Loucy (cell line): ENCODE measurements at regions not wholly inside any gene's neighbourhood (a gene's known extent, or its start where the extent isn't known, plus 50 kb on each side); places are given as distances from the start of the nearest gene placed in this dataset.

Experiments
- H2AFZ ChIP-seq: fragments of 200-600 bp; sonication (generic); 2 replicates; pipeline ENCODE4 v1.6.0; 2016; ENCODE audit warnings: antibody characterized with exemption, mild to moderate bottlenecking, low read length, moderate library complexity
- H3F3A ChIP-seq: fragments of 200-600 bp; 2 replicates; pipeline ENCODE4 v1.6.0; 2016; ENCODE audit warnings: antibody characterized with exemption, low read depth, mild to moderate bottlenecking
- H3K27me3 ChIP-seq: fragments of 200-600 bp; sonication (generic); 2 replicates; pipeline ENCODE4 v1.6.1; 2014; ENCODE audit warnings: low read length, mild to moderate bottlenecking; ENCODE audit not compliant: insufficient read depth, poor library complexity, severe bottlenecking
- H3K36me3 ChIP-seq: fragments of 200-600 bp; sonication (generic); 2 replicates; pipeline ENCODE4 v1.6.1; 2016; ENCODE audit warnings: low read length; ENCODE audit not compliant: insufficient read depth
- H3K4me1 ChIP-seq: fragments of 200-600 bp; sonication (generic); 2 replicates; pipeline ENCODE4 v1.5.1; 2014; ENCODE audit warnings: low read length, mild to moderate bottlenecking; ENCODE audit not compliant: insufficient read depth, poor library complexity, severe bottlenecking
- H3K4me2 ChIP-seq: fragments of 200-600 bp; sonication (generic); 2 replicates; pipeline ENCODE4 v1.6.0; 2014; ENCODE audit warnings: antibody characterized with exemption, low read length, low read depth, mild to moderate bottlenecking; ENCODE audit not compliant: poor library complexity, severe bottlenecking
- H3K4me3 ChIP-seq: fragments of 200-600 bp; sonication (generic); 2 replicates; pipeline ENCODE4 v1.5.1; 2014; ENCODE audit warnings: low read length, mild to moderate bottlenecking, mixed read lengths; ENCODE audit not compliant: poor library complexity, severe bottlenecking
- H3K79me2 ChIP-seq: fragments of 200-600 bp; sonication (generic); 2 replicates; pipeline ENCODE4 v1.6.1; 2014; ENCODE audit warnings: low read length; ENCODE audit not compliant: insufficient read depth
- H3K9ac ChIP-seq: fragments of 200-600 bp; sonication (generic); 2 replicates; pipeline ENCODE4 v1.6.0; 2014; ENCODE audit warnings: mild to moderate bottlenecking, low read depth, low read length, moderate library complexity; ENCODE audit not compliant: poor library complexity, severe bottlenecking
- H3K9me2 ChIP-seq: fragments of 200-600 bp; sonication (generic); replicated peaks from 2 replicates; pipeline ENCODE4 v1.6.1; 2016; ENCODE audit warnings: low read depth, low read length, mixed read lengths
- H3K9me3 ChIP-seq: fragments of 200-600 bp; sonication (generic); 2 replicates; pipeline ENCODE4 v1.6.1; 2014; ENCODE audit warnings: mild to moderate bottlenecking, antibody characterized with exemption, low read length, low read depth; ENCODE audit not compliant: insufficient read depth
- H4K20me1 ChIP-seq: fragments of 200-600 bp; sonication (generic); 2 replicates; pipeline ENCODE4 v1.6.0; 2014; ENCODE audit warnings: antibody characterized with exemption, low read length, mild to moderate bottlenecking; ENCODE audit not compliant: insufficient read depth, poor library complexity, severe bottlenecking
- EZH2phosphoT487 ChIP-seq: fragments of 200-600 bp; IDR thresholded peaks from 2 replicates; pipeline ENCODE4 v1.6.1; 2018; ENCODE audit warnings: antibody characterized with exemption, mild to moderate bottlenecking, moderate library complexity, borderline replicate concordance
- TF ChIP-seq, protein P1 (sequence below): fragments of 200-600 bp; sonication (generic); conservative IDR thresholded peaks from 2 replicates; pipeline ENCODE4 v1.5.1; 2014; ENCODE audit warnings: mild to moderate bottlenecking, antibody characterized with exemption, low read length

DNA sequence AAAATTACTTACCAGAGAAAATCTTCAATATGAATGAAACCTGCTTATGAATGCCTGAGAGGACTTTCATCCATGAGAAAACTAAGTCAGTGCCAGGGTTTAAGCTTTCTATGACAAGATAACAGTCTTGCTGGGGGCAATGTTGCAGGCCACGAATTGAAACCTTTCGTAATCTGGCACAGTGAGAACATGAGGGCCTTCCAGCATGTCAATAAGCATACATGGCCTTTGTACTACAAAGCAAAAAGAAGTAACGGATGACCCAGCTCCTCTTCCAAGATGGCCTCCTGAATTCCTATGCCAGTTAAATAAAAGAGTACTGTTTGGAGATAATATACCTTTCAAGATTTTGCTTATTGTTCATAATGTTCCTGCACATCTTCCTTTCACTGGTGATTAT lies 270.6 kb upstream of the PHF14 start:
- H3K4me3 ChIP-seq = no peak overlapping the region
- no peaks in the 10 kb centered on the region for H3K9me2 ChIP-seq
- peak overlapping the region; percentile 6 for H3K9ac ChIP-seq
- peaks cover 32% of the 10 kb centered on the region for H3K4me1 ChIP-seq
- H3K9me3 ChIP-seq = no peaks in the 10 kb centered on the region
- H3K27me3 ChIP-seq = no peaks in the 10 kb centered on the region
- no peaks in the 10 kb centered on the region for H3K36me3 ChIP-seq
- peak overlapping the region; percentile 28; the same call in 1 of the 2 replicates for H2AFZ ChIP-seq
- H3K79me2 ChIP-seq = no peaks in the 10 kb centered on the region
- no peak for TF ChIP-seq EZH2phosphoT487
- H4K20me1 ChIP-seq = no peaks in the 10 kb centered on the region
- H3K4me2 ChIP-seq = no peak overlapping the region
- peaks cover 14% of the 10 kb centered on the region for H3F3A ChIP-seq

DNA sequence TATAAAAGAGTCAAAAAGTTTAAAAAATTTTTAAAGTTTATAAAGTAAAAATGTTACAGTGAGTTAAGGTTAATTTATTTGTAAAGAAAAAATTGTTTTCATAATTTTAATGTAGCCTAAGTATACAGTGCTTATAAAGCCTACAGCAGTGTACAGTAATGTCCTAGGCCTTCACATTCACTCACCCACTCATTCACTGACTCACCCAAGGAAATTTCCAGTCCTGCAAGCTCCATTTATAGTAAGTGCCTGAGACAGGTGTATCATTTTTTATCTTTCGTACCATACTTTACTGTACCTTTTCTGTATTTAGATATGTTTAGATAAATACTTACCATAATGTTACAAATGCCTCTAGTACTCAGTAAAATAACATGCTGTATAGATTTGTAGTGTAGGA lies 269.7 kb upstream of the PHF14 start:
- no peak overlapping the region for H3K9ac ChIP-seq
- no peaks in the 10 kb centered on the region for H3K27me3 ChIP-seq

DNA sequence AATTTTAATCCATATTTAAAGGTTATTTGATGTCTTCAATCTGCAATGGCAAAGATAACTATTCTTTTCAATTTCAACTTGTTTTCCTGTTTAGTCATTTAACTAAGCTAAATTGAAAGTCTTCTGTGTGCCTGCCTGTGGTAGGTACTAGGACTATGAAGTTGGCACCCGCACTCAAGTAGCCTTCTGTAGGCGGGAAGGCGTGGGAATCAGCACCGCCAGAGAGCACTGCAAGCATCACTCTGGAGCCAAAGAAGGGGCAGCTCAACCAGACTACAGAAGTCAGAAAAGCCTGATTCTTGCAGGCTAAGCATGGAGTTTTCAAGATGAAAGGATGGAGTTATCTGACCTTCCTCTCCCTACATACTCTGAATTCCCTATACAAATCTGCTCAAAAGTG lies 269.0 kb upstream of the PHF14 start:
- H3K4me2 ChIP-seq = no peak overlapping the region
- no peaks in the 10 kb centered on the region for H3K27me3 ChIP-seq
- TF ChIP-seq, protein P1, sequence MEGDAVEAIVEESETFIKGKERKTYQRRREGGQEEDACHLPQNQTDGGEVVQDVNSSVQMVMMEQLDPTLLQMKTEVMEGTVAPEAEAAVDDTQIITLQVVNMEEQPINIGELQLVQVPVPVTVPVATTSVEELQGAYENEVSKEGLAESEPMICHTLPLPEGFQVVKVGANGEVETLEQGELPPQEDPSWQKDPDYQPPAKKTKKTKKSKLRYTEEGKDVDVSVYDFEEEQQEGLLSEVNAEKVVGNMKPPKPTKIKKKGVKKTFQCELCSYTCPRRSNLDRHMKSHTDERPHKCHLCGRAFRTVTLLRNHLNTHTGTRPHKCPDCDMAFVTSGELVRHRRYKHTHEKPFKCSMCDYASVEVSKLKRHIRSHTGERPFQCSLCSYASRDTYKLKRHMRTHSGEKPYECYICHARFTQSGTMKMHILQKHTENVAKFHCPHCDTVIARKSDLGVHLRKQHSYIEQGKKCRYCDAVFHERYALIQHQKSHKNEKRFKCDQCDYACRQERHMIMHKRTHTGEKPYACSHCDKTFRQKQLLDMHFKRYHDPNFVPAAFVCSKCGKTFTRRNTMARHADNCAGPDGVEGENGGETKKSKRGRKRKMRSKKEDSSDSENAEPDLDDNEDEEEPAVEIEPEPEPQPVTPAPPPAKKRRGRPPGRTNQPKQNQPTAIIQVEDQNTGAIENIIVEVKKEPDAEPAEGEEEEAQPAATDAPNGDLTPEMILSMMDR = no peak
- no peak for TF ChIP-seq EZH2phosphoT487
- no peaks in the 10 kb centered on the region for H3K79me2 ChIP-seq
- no peaks in the 10 kb centered on the region for H4K20me1 ChIP-seq
- peaks cover 16% of the 10 kb centered on the region for H3F3A ChIP-seq
- H3K36me3 ChIP-seq = no peaks in the 10 kb centered on the region
- peaks cover 36% of the 10 kb centered on the region for H3K4me1 ChIP-seq
- H3K9me2 ChIP-seq = no peaks in the 10 kb centered on the region
- H3K9me3 ChIP-seq = no peaks in the 10 kb centered on the region
- no peak overlapping the region for H3K4me3 ChIP-seq
- H2AFZ ChIP-seq = no peak overlapping the region
- no peak overlapping the region for H3K9ac ChIP-seq

More for the DNA sequence above, 269.7 kb upstream of the PHF14 start:
- TF ChIP-seq, protein P1 = no peak
- TF ChIP-seq EZH2phosphoT487 = no peak
- Histone ChIP-seq H3K4me3 (no peak overlapping the region), H3K4me2 (no peak overlapping the region), H3K4me1 (peaks cover 36% of the 10 kb centered on the region), H3F3A (peaks cover 16% of the 10 kb centered on the region), H3K9me3 (no peaks in the 10 kb centered on the region), H4K20me1 (no peaks in the 10 kb centered on the region), H3K9me2 (no peaks in the 10 kb centered on the region), H3K79me2 (no peaks in the 10 kb centered on the region), H2AFZ (no peak overlapping the region), H3K36me3 (no peaks in the 10 kb centered on the region)

DNA sequence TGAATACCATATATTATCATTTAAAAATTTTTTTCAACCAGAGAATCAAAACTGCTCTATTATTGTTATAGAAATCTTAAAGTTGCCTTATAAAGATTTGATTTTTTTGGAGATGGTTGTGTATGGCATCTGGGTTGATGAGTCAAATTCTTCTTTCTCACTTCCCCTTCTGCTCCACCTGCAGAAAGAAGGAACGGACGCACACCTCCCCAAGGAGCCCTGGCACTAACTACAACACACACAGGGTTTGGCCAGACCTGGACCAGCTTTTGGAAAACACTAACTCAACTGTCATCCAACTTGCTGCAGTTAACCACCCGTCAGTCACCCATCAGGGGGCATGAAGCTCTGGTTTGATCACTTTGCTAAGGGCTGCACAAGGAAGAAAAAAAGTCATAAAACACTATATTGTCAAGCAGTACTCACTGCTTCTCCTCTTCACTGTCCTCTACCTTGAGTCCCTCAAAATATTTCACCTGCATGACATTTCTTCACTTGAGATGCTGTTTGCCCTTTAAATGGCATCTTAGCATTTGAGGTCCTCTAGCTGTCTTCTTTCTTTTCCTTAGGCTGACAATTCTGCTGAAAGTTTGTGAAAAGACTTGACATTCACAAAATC lies 266.7 kb upstream of the PHF14 start:
- Histone ChIP-seq H3K36me3 (no peaks in the 10 kb centered on the region), H3K4me1 (peaks cover 36% of the 10 kb centered on the region), H3K27me3 (no peaks in the 10 kb centered on the region), H3K4me2 (peak overlapping the region; percentile 61), H4K20me1 (no peaks in the 10 kb centered on the region), H3K4me3 (peak overlapping the region; percentile 43), H3F3A (peaks cover 16% of the 10 kb centered on the region), H3K9me3 (no peaks in the 10 kb centered on the region), H3K9me2 (no peaks in the 10 kb centered on the region), H2AFZ (no peak overlapping the region), H3K79me2 (no peaks in the 10 kb centered on the region), H3K9ac (peak overlapping the region; percentile 35)
- TF ChIP-seq, protein P1 = no peak
- no peak for TF ChIP-seq EZH2phosphoT487
